ENCODE measurements at regions not wholly inside any gene's neighbourhood (a gene's known extent, or its start where the extent isn't known, plus 50 kb on each side); places are given as distances from the start of the nearest gene placed in this dataset.

GRCh38 chr2:220455351-220455990 lies 828.0 kb downstream of the SLC4A3 start:
- intact Hi-C loops (cut with micrococcal nuclease), result no loop called here
- BruUV-seq (replicated peaks), result no TSS peak
- DNase-seq (ENCODE audit: unreplicated experiment), result no peak
- CTCF ChIA-PET, result interaction anchor here (0.5 to 1.1 kb wide), 2 partner anchors 10 to 14 kb away, joined by 3 read pairs; no protein-coding TSS in a partner anchor
- no peak overlapping the region for H3K4me3 Mint-ChIP-seq (ENCODE audit: unreplicated experiment)
- no peaks in the 10 kb centered on the region for H3K36me3 Mint-ChIP-seq (ENCODE audit: insufficient read depth, unreplicated experiment)
- H3K9me3 Mint-ChIP-seq (ENCODE audit: unreplicated experiment), result no peaks in the 10 kb centered on the region
- TF ChIP-seq CTCF (IDR thresholded peaks at IDR 0.05; ENCODE audit: unreplicated experiment), result no peak
- POLR2A ChIA-PET, result interaction anchor here (0.6 to 1.5 kb wide), 2 partner anchors 14 to 569 kb away, joined by 3 to 4 read pairs; no protein-coding TSS in a partner anchor
- H3K27me3 Mint-ChIP-seq (ENCODE audit: insufficient read depth, unreplicated experiment), result no peaks in the 10 kb centered on the region
- H3K27ac Mint-ChIP-seq (ENCODE audit: low read depth, unreplicated experiment), result no peak overlapping the region
- H3K4me1 Mint-ChIP-seq (ENCODE audit: insufficient read depth, unreplicated experiment), result no peaks in the 10 kb centered on the region

- TF ChIP-seq CTCF (IDR thresholded peaks at IDR 0.05; ENCODE audit: unreplicated experiment), result no peak
- H3K9me3 Mint-ChIP-seq (ENCODE audit: unreplicated experiment), result no peaks in the 10 kb centered on the region
- ChIA-PET CTCF (interaction anchor here (0.6 kb wide), 1 partner anchor 188 kb away, joined by 3 read pairs; no protein-coding TSS in a partner anchor), POLR2A (no interaction called here)
- no peak overlapping the region for H3K4me3 Mint-ChIP-seq (ENCODE audit: unreplicated experiment)
- H3K27ac Mint-ChIP-seq (ENCODE audit: low read depth, unreplicated experiment), result no peak overlapping the region
- H3K4me1 Mint-ChIP-seq (ENCODE audit: insufficient read depth, unreplicated experiment), result no peaks in the 10 kb centered on the region
- intact Hi-C loops (cut with micrococcal nuclease), result no loop called here
- H3K27me3 Mint-ChIP-seq (ENCODE audit: insufficient read depth, unreplicated experiment), result no peaks in the 10 kb centered on the region
- BruUV-seq (replicated peaks), result no TSS peak
- no peaks in the 10 kb centered on the region for H3K36me3 Mint-ChIP-seq (ENCODE audit: insufficient read depth, unreplicated experiment)
- no peak for DNase-seq (ENCODE audit: unreplicated experiment)
Measured at GRCh38 chr2:220458051-220458450, 830.6 kb downstream of the SLC4A3 start.

- no peak for DNase-seq (ENCODE audit: unreplicated experiment)
- H3K27me3 Mint-ChIP-seq (ENCODE audit: insufficient read depth, unreplicated experiment), result no peaks in the 10 kb centered on the region
- no peaks in the 10 kb centered on the region for H3K4me1 Mint-ChIP-seq (ENCODE audit: insufficient read depth, unreplicated experiment)
- ChIA-PET POLR2A (no interaction called here), CTCF (interaction anchor here (0.7 kb wide), 1 partner anchor 207 kb away, joined by 3 read pairs; no protein-coding TSS in a partner anchor)
- peaks cover 6% of the 10 kb centered on the region for H3K9me3 Mint-ChIP-seq (ENCODE audit: unreplicated experiment)
- TF ChIP-seq CTCF (IDR thresholded peaks at IDR 0.05; ENCODE audit: unreplicated experiment), result no peak
- H3K36me3 Mint-ChIP-seq (ENCODE audit: insufficient read depth, unreplicated experiment), result no peaks in the 10 kb centered on the region
- no peak overlapping the region for H3K4me3 Mint-ChIP-seq (ENCODE audit: unreplicated experiment)
- no peak overlapping the region for H3K27ac Mint-ChIP-seq (ENCODE audit: low read depth, unreplicated experiment)
- BruUV-seq (replicated peaks), result no TSS peak
- intact Hi-C loops (cut with micrococcal nuclease), result no loop called here
Measured at GRCh38 chr2:220460257-220460985, 833.0 kb downstream of the SLC4A3 start.

GRCh38 chr2:220463876-220464275 lies 836.4 kb downstream of the SLC4A3 start:
- no peak for DNase-seq (ENCODE audit: unreplicated experiment)
- H3K4me1 Mint-ChIP-seq (ENCODE audit: insufficient read depth, unreplicated experiment), result peaks cover under 1% of the 10 kb centered on the region
- ChIA-PET CTCF (no interaction called here), POLR2A (no interaction called here)
- H3K9me3 Mint-ChIP-seq (ENCODE audit: unreplicated experiment), result peaks cover 6% of the 10 kb centered on the region
- no peaks in the 10 kb centered on the region for H3K36me3 Mint-ChIP-seq (ENCODE audit: insufficient read depth, unreplicated experiment)
- no peak overlapping the region for H3K4me3 Mint-ChIP-seq (ENCODE audit: unreplicated experiment)
- no peak overlapping the region for H3K27ac Mint-ChIP-seq (ENCODE audit: low read depth, unreplicated experiment)
- TF ChIP-seq CTCF (IDR thresholded peaks at IDR 0.05; ENCODE audit: unreplicated experiment), result no peak
- intact Hi-C loops (cut with micrococcal nuclease), result no loop called here
- no TSS peak for BruUV-seq (replicated peaks)
- H3K27me3 Mint-ChIP-seq (ENCODE audit: insufficient read depth, unreplicated experiment), result no peaks in the 10 kb centered on the region
